ENCODE measurements at regions not wholly inside any gene's neighbourhood (a gene's known extent, or its start where the extent isn't known, plus 50 kb on each side); places are given as distances from the start of the nearest gene placed in this dataset.

GRCh38 chr7:21269021-21269420 lies 158.9 kb upstream of the SP4 start:
- intact Hi-C loops (cut with DNase I) = no loop called here

GRCh38 chr7:21276471-21277035 lies 151.3 kb upstream of the SP4 start:
- H3K9me3 ChIP-seq = no peaks in the 10 kb centered on the region
- no peak overlapping the region for H3K4me3 ChIP-seq
- no peaks in the 10 kb centered on the region for H3K27me3 ChIP-seq
- no peak overlapping the region for H3K27ac ChIP-seq
- intact Hi-C loops (cut with DNase I) = no loop called here
- TF ChIP-seq CTCF (IDR thresholded peaks at IDR 0.05) (no peak), POLR2A (IDR thresholded peaks at IDR 0.05) (no peak), POLR2AphosphoS5 (IDR thresholded peaks at IDR 0.05; ENCODE audit: insufficient read depth in 1 of 2, low read depth in 1 of 2) (no peak)
- H3K4me1 ChIP-seq = no peaks in the 10 kb centered on the region
- H3K36me3 ChIP-seq = no peaks in the 10 kb centered on the region
- no peak for DNase-seq (ENCODE audit: extremely low spot score in 2 of 2)

More at GRCh38 chr7:21269021-21269420, 158.9 kb upstream of the SP4 start:
- H3K27ac ChIP-seq = no peak overlapping the region
- no peaks in the 10 kb centered on the region for H3K27me3 ChIP-seq
- no peak overlapping the region for H3K4me3 ChIP-seq
- H3K36me3 ChIP-seq = no peaks in the 10 kb centered on the region
- TF ChIP-seq POLR2A (IDR thresholded peaks at IDR 0.05) = no peak
- TF ChIP-seq CTCF (IDR thresholded peaks at IDR 0.05) = no peak
- TF ChIP-seq POLR2AphosphoS5 (IDR thresholded peaks at IDR 0.05; ENCODE audit: insufficient read depth in 1 of 2, low read depth in 1 of 2) = no peak
- no peaks in the 10 kb centered on the region for H3K4me1 ChIP-seq
- DNase-seq (ENCODE audit: extremely low spot score in 2 of 2) = no peak
- H3K9me3 ChIP-seq = no peaks in the 10 kb centered on the region

DNA sequence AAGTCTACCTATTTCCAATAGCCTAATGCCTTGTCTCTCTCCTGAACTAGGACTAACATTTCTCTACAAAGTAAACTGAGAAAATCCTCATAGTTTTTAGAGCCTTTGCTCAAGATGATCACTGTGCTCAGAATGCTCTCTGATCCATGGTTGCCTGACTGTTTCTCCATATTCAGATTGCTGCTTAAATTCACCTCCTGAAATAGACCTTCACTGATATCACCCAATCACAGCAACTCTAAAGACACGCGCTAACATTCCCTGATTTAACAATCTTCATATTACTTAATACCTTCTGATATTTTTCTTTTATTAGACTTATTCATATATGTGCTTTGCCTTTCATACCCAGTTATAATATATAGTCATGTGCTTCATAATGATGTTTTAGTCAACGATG lies 148.9 kb upstream of the SP4 start:
- no peaks in the 10 kb centered on the region for H3K36me3 ChIP-seq
- TF ChIP-seq POLR2AphosphoS5 (IDR thresholded peaks at IDR 0.05; ENCODE audit: insufficient read depth in 1 of 2, low read depth in 1 of 2) (no peak), POLR2A (IDR thresholded peaks at IDR 0.05) (no peak), CTCF (IDR thresholded peaks at IDR 0.05) (no peak)
- no peaks in the 10 kb centered on the region for H3K27me3 ChIP-seq
- intact Hi-C loops (cut with DNase I) = no loop called here
- H3K4me3 ChIP-seq = no peak overlapping the region
- DNase-seq (ENCODE audit: extremely low spot score in 2 of 2) = no peak
- no peaks in the 10 kb centered on the region for H3K4me1 ChIP-seq
- no peaks in the 10 kb centered on the region for H3K9me3 ChIP-seq
- no peak overlapping the region for H3K27ac ChIP-seq

DNA sequence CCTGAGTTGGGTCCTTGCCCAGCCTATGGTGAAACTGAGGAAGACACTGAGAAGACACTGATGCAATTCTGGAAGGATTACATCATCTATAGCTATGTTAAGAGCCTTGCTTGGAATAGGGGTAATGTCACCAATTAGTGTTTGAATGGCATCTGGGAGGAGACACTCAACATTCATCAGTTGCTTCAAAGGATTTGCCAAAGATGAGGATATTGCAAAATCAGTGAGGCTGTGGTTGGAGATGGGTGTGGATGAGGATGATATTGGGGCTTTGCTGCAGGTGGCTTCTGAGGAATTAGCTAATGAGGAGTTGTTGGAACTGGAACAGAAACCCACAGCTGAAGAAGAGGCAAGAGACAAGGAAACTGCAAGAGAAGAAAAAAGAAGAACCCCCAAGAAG lies 146.7 kb upstream of the SP4 start:
- H3K36me3 ChIP-seq = no peaks in the 10 kb centered on the region
- H3K27ac ChIP-seq = no peak overlapping the region
- no peaks in the 10 kb centered on the region for H3K4me1 ChIP-seq
- H3K4me3 ChIP-seq = no peak overlapping the region
- TF ChIP-seq POLR2AphosphoS5 (IDR thresholded peaks at IDR 0.05; ENCODE audit: insufficient read depth in 1 of 2, low read depth in 1 of 2) = no peak
- no peak for TF ChIP-seq CTCF (IDR thresholded peaks at IDR 0.05)
- no peak for TF ChIP-seq POLR2A (IDR thresholded peaks at IDR 0.05)
- no peaks in the 10 kb centered on the region for H3K9me3 ChIP-seq
- H3K27me3 ChIP-seq = no peaks in the 10 kb centered on the region
- DNase-seq (ENCODE audit: extremely low spot score in 2 of 2) = no peak
- intact Hi-C loops (cut with DNase I) = no loop called here

DNA sequence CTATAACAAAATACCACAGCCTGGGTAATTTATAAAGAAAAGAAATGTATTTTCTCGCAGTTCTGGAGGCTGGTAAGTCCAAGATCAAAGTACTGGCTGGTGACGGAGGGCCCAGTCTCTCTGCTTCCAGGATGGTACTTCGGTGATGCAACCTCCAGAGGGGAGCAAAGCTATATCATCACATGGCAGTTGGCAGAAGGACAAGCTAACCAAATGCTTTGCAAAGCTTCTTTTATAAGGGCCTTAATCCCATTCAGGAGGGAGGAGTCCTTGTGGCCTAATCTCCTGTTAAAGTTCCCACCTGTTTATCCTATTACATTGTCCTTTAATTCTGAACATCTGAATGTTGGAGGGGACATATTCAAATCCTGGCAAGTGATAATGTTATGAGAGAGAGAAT lies 134.1 kb upstream of the SP4 start:
- DNase-seq (ENCODE audit: extremely low spot score in 2 of 2) = no peak
- H3K27ac ChIP-seq = no peak overlapping the region
- H3K4me3 ChIP-seq = no peak overlapping the region
- H3K9me3 ChIP-seq = no peaks in the 10 kb centered on the region
- H3K36me3 ChIP-seq = no peaks in the 10 kb centered on the region
- H3K27me3 ChIP-seq = no peaks in the 10 kb centered on the region
- no peaks in the 10 kb centered on the region for H3K4me1 ChIP-seq
- TF ChIP-seq CTCF (IDR thresholded peaks at IDR 0.05) = no peak
- intact Hi-C loops (cut with DNase I) = no loop called here
